ENCODE measurements at regions not wholly inside any gene's neighbourhood (a gene's known extent, or its start where the extent isn't known, plus 50 kb on each side); places are given as distances from the start of the nearest gene placed in this dataset.

- Histone ChIP-seq H4K20me1 (ENCODE audit: insufficient read depth, low read length) (no peaks in the 10 kb centered on the region), H3K9ac (ENCODE audit: low read length) (no peak overlapping the region)
- no peak for TF ChIP-seq EZH2 (IDR thresholded peaks at IDR 0.05; ENCODE audit: borderline replicate concordance, low read length)
- TF ChIP-seq CTCF (IDR thresholded peaks at IDR 0.05; ENCODE audit: low read length), result no peak
Measured at GRCh38 chr18:40235323-40235722, 1719.7 kb upstream of the PIK3C3 start.

GRCh38 chr18:40233931-40234616, 1721.0 kb upstream of the PIK3C3 start:
- Histone ChIP-seq H2AFZ (ENCODE audit: low read length) (no peak overlapping the region), H3K27me3 (ENCODE audit: insufficient read depth, low read length) (no peaks in the 10 kb centered on the region), H3K79me2 (ENCODE audit: insufficient read depth, low read length) (no peaks in the 10 kb centered on the region), H3K9me3 (ENCODE audit: low read length) (no peaks in the 10 kb centered on the region), H3K27ac (ENCODE audit: low read depth, low read length, poor library complexity, severe bottlenecking) (no peak overlapping the region), H3K4me1 (ENCODE audit: insufficient read depth, low read length, severe bottlenecking) (no peaks in the 10 kb centered on the region), H3K4me2 (ENCODE audit: low read length) (no peak overlapping the region), H3K4me3 (ENCODE audit: low read depth, low read length, poor library complexity, severe bottlenecking) (no peak overlapping the region), H3K9ac (ENCODE audit: low read length) (no peak overlapping the region), H3K9me2 (ENCODE audit: low read depth, low read length) (no peaks in the 10 kb centered on the region), H4K20me1 (ENCODE audit: insufficient read depth, low read length) (no peaks in the 10 kb centered on the region), H3K36me3 (ENCODE audit: insufficient read depth, low read length) (no peaks in the 10 kb centered on the region), H3F3A (ENCODE audit: insufficient read depth, low read length) (no peaks in the 10 kb centered on the region)
- TF ChIP-seq EZH2 (IDR thresholded peaks at IDR 0.05; ENCODE audit: borderline replicate concordance, low read length), result no peak
- TF ChIP-seq CTCF (IDR thresholded peaks at IDR 0.05; ENCODE audit: low read length), result no peak

More at GRCh38 chr18:40235323-40235722, 1719.7 kb upstream of the PIK3C3 start:
- no peaks in the 10 kb centered on the region for H3K27me3 ChIP-seq (ENCODE audit: insufficient read depth, low read length)
- H3K27ac ChIP-seq (ENCODE audit: low read depth, low read length, poor library complexity, severe bottlenecking), result no peak overlapping the region
- no peaks in the 10 kb centered on the region for H3K36me3 ChIP-seq (ENCODE audit: insufficient read depth, low read length)
- no peaks in the 10 kb centered on the region for H3K9me3 ChIP-seq (ENCODE audit: low read length)
- no peaks in the 10 kb centered on the region for H3K4me1 ChIP-seq (ENCODE audit: insufficient read depth, low read length, severe bottlenecking)
- no peaks in the 10 kb centered on the region for H3F3A ChIP-seq (ENCODE audit: insufficient read depth, low read length)
- H3K4me3 ChIP-seq (ENCODE audit: low read depth, low read length, poor library complexity, severe bottlenecking), result no peak overlapping the region
- no peak overlapping the region for H2AFZ ChIP-seq (ENCODE audit: low read length)
- no peaks in the 10 kb centered on the region for H3K9me2 ChIP-seq (ENCODE audit: low read depth, low read length)
- no peak overlapping the region for H3K4me2 ChIP-seq (ENCODE audit: low read length)
- H3K79me2 ChIP-seq (ENCODE audit: insufficient read depth, low read length), result no peaks in the 10 kb centered on the region

GRCh38 chr18:40222776-40223175, 1732.3 kb upstream of the PIK3C3 start:
- Histone ChIP-seq H3K9me2 (ENCODE audit: low read depth, low read length) (no peaks in the 10 kb centered on the region), H3K36me3 (ENCODE audit: insufficient read depth, low read length) (no peaks in the 10 kb centered on the region), H3K4me1 (ENCODE audit: insufficient read depth, low read length, severe bottlenecking) (no peaks in the 10 kb centered on the region), H3K79me2 (ENCODE audit: insufficient read depth, low read length) (no peaks in the 10 kb centered on the region), H3K9ac (ENCODE audit: low read length) (no peak overlapping the region), H3K4me3 (ENCODE audit: low read depth, low read length, poor library complexity, severe bottlenecking) (no peak overlapping the region), H3K9me3 (ENCODE audit: low read length) (no peaks in the 10 kb centered on the region), H3K4me2 (ENCODE audit: low read length) (no peak overlapping the region), H3F3A (ENCODE audit: insufficient read depth, low read length) (no peaks in the 10 kb centered on the region), H4K20me1 (ENCODE audit: insufficient read depth, low read length) (no peaks in the 10 kb centered on the region), H3K27ac (ENCODE audit: low read depth, low read length, poor library complexity, severe bottlenecking) (no peak overlapping the region), H2AFZ (ENCODE audit: low read length) (no peak overlapping the region), H3K27me3 (ENCODE audit: insufficient read depth, low read length) (no peaks in the 10 kb centered on the region)
- TF ChIP-seq CTCF (IDR thresholded peaks at IDR 0.05; ENCODE audit: low read length), result no peak
- TF ChIP-seq EZH2 (IDR thresholded peaks at IDR 0.05; ENCODE audit: borderline replicate concordance, low read length), result no peak
